Cardiac muscle cell (in vitro differentiated cells and primary cell): ENCODE measurements at regions not wholly inside any gene's neighbourhood (a gene's known extent, or its start where the extent isn't known, plus 50 kb on each side); places are given as distances from the start of the nearest gene placed in this dataset.
A peak's percentile ranks its signal among the peaks of the same experiment; 100 is the strongest.

Experiments used
- DNase-seq, 2 donors: peaks; one replicate each; pipeline versions ENCODE4 v3.0.0 to v3.0.0-alpha.2; 2010 to 2017; ENCODE audit warnings: low read depth in 1 of 2, low spot score in 1 of 2
- H3K27ac ChIP-seq: fragments of 200-600 bp; sonication (generic); 2 replicates; pipeline ENCODE4 v1.5.1; 2016
- H3K27me3 ChIP-seq: fragments of 200-600 bp; sonication (generic); 2 replicates; pipeline ENCODE4 v1.6.0; 2016; ENCODE audit warnings: control low read depth
- H3K36me3 ChIP-seq: fragments of 200-600 bp; sonication (generic); 2 replicates; pipeline ENCODE4 v1.5.1; 2016; ENCODE audit warnings: control low read depth
- H3K4me1 ChIP-seq: fragments of 200-600 bp; sonication (generic); 2 replicates; pipeline ENCODE4 v1.8.1; 2017; ENCODE audit warnings: low read depth, mild to moderate bottlenecking, mixed run types
- H3K4me3 ChIP-seq: fragments of 200-600 bp; sonication (generic); 2 replicates; pipeline ENCODE4 v1.5.1; 2016; ENCODE audit warnings: mild to moderate bottlenecking
- H3K9me3 ChIP-seq: fragments of 200-600 bp; sonication (generic); 2 replicates; pipeline ENCODE4 v1.5.1; 2017; ENCODE audit warnings: low read depth, mild to moderate bottlenecking, control low read depth
- CTCF ChIP-seq: IDR thresholded peaks from 2 replicates; pipeline ENCODE4 v1.5.1; 2012; ENCODE audit warnings: low read depth, mild to moderate bottlenecking, low read length

- no peak overlapping the region for H3K4me3 ChIP-seq
- H3K27ac ChIP-seq, result no peak overlapping the region
- no peaks in the 10 kb centered on the region for H3K9me3 ChIP-seq
- no peaks in the 10 kb centered on the region for H3K36me3 ChIP-seq
- H3K4me1 ChIP-seq, result peaks cover 28% of the 10 kb centered on the region
- DNase-seq, result no peak
- TF ChIP-seq CTCF, result no peak
- H3K27me3 ChIP-seq, result no peaks in the 10 kb centered on the region
Observed at GRCh38 chr10:69712342-69712741, 82.3 kb downstream of the FAM241B start.

- H3K27me3 ChIP-seq, result no peaks in the 10 kb centered on the region
- no peak overlapping the region for H3K27ac ChIP-seq
- no peaks in the 10 kb centered on the region for H3K36me3 ChIP-seq
- TF ChIP-seq CTCF, result no peak
- H3K4me1 ChIP-seq, result peaks cover 27% of the 10 kb centered on the region
- H3K4me3 ChIP-seq, result no peak overlapping the region
- no peaks in the 10 kb centered on the region for H3K9me3 ChIP-seq
- DNase-seq, result no peak
Observed at GRCh38 chr10:69714572-69714971, 84.5 kb downstream of the FAM241B start.

- H3K9me3 ChIP-seq, result no peaks in the 10 kb centered on the region
- peaks cover 20% of the 10 kb centered on the region for H3K4me1 ChIP-seq
- H3K27ac ChIP-seq, result peak overlapping the region; percentile 20
- peak in 1 of 2 donors; percentile 50 for DNase-seq
- H3K4me3 ChIP-seq, result no peak overlapping the region
- H3K27me3 ChIP-seq, result no peaks in the 10 kb centered on the region
- no peaks in the 10 kb centered on the region for H3K36me3 ChIP-seq
- no peak for TF ChIP-seq CTCF
Observed at GRCh38 chr10:69715156-69715898, 85.3 kb downstream of the FAM241B start.

- Histone ChIP-seq H3K9me3 (no peaks in the 10 kb centered on the region), H3K36me3 (no peaks in the 10 kb centered on the region), H3K4me3 (no peak overlapping the region), H3K27ac (peak overlapping the region; percentile 20), H3K4me1 (peaks cover 20% of the 10 kb centered on the region), H3K27me3 (no peaks in the 10 kb centered on the region)
- no peak for TF ChIP-seq CTCF
- DNase-seq, result no peak
Observed at GRCh38 chr10:69715899-69716606, 85.7 kb upstream of the COL13A1 start.

- H3K27me3 ChIP-seq, result no peaks in the 10 kb centered on the region
- H3K9me3 ChIP-seq, result no peaks in the 10 kb centered on the region
- no peak overlapping the region for H3K4me3 ChIP-seq
- no peaks in the 10 kb centered on the region for H3K36me3 ChIP-seq
- no peak overlapping the region for H3K27ac ChIP-seq
- DNase-seq, result peak; percentile 51 to 89
- peak; percentile 80 for TF ChIP-seq CTCF
- peaks cover 25% of the 10 kb centered on the region for H3K4me1 ChIP-seq
Observed at GRCh38 chr10:69716711-69717560, 84.8 kb upstream of the COL13A1 start.
